Gastrocnemius medialis (tissue), 4 donors: ENCODE measurements at regions not wholly inside any gene's neighbourhood (a gene's known extent, or its start where the extent isn't known, plus 50 kb on each side); places are given as distances from the start of the nearest gene placed in this dataset.

Source experiments
- ATAC-seq, 2 donors: fragments of 150-250 bp; one replicate each; pipeline ENCODE4 v1.9.1; 2016
- DNase-seq, 2 donors: peaks; one replicate each; pipeline ENCODE4 v3.0.0-alpha.2; 2019
- H3K27ac ChIP-seq, 4 donors: fragments of 200-600 bp; sonication (generic); 1 replicate in 1 of 4; 2 replicates in 3 of 4; pipeline ENCODE4 v1.5.1; 2016 to 2018; ENCODE audit warnings: mild to moderate bottlenecking in 2 of 4, moderate library complexity in 1 of 4
- H3K27me3 ChIP-seq, 3 donors: fragments of 200-600 bp; sonication (generic) in 2 of 3; 1 replicate in 1 of 3; 2 replicates in 2 of 3; pipeline versions ENCODE4 v1.5.1 to v1.6.0; 2016 to 2019; ENCODE audit warnings: mild to moderate bottlenecking in 1 of 3, moderate library complexity in 1 of 3
- H3K36me3 ChIP-seq, 2 donors: fragments of 200-600 bp; sonication (generic) in 1 of 2; one replicate each; pipeline ENCODE4 v1.5.1; 2017 to 2018
- H3K4me1 ChIP-seq, 2 donors: fragments of 200-600 bp; sonication (generic) in 1 of 2; one replicate each; pipeline ENCODE4 v1.5.1; 2016 to 2017; ENCODE audit warnings: mild to moderate bottlenecking in 2 of 2
- H3K4me3 ChIP-seq, 4 donors: fragments of 200-600 bp; sonication (generic) in 3 of 4; 1 replicate in 1 of 4; 2 replicates in 3 of 4; pipeline ENCODE4 v1.5.1; 2016 to 2019; ENCODE audit warnings: mild to moderate bottlenecking in 2 of 4
- H3K9me3 ChIP-seq, 3 donors: fragments of 200-600 bp; sonication (generic) in 2 of 3; 1 replicate in 1 of 3; 2 replicates in 2 of 3; pipeline ENCODE4 v1.5.1; 2016 to 2019
- POLR2A ChIP-seq, 2 donors: fragments of 450-650 bp; IDR thresholded peaks; one replicate each; pipeline ENCODE4 v1.6.1; 2017; ENCODE audit warnings: antibody characterized with exemption in 2 of 2, mild to moderate bottlenecking in 2 of 2, moderate library complexity in 2 of 2
- in situ Hi-C, 4 donors: fragments of 200-750 bp; cut with MboI; loops; one replicate each; pipeline versions ENCODE4 v1.15.0 to v1.8.0; 2017; ENCODE audit warnings: low sequenced_read_pairs in 4 of 4
- intact Hi-C: fragments of 100-400 bp; cut with DNase I; formaldehyde crosslinking; loops from one replicate; pipeline ENCODE4 v1.15.1; 2023; ENCODE audit warnings: low total_unique reads
- TF ChIP-seq, protein P1 (sequence below), 5 experiments: fragments of 450-650 bp in 3 of 5; fragments of 200-600 bp in 2 of 5; sonication (generic) in 2 of 5; IDR thresholded peaks in 4 of 5; conservative IDR thresholded peaks in 1 of 5; 1 replicate in 4 of 5; 2 replicates in 1 of 5; pipeline ENCODE4 v1.5.1; 2016 to 2019; ENCODE audit warnings: antibody characterized with exemption in 5 of 5, mild to moderate bottlenecking in 3 of 5, moderate library complexity in 3 of 5

DNA sequence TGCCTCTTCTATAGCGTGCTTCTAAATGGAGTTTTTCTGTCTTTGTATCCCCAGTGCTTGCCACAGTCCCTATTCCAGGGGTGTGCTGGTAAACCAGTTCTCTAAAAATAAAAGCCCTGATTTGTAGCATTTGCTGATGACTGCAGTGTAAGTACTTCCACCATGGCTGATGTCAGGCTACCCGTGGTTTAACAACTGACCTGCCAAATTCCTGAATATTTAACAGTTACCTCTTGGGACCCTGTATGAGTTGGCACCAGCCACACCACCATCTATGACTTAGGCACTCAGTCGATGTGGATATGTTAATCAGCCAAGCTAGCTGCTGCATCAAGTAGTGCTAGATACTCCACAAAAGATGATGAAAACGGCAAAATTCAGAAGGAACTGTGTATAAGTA lies 94.0 kb upstream of the MTNR1B start:
- DNase-seq (no peak), ATAC-seq (no peak)
- TF ChIP-seq POLR2A (IDR thresholded peaks at IDR 0.05): no peak
- TF ChIP-seq, protein P1, sequence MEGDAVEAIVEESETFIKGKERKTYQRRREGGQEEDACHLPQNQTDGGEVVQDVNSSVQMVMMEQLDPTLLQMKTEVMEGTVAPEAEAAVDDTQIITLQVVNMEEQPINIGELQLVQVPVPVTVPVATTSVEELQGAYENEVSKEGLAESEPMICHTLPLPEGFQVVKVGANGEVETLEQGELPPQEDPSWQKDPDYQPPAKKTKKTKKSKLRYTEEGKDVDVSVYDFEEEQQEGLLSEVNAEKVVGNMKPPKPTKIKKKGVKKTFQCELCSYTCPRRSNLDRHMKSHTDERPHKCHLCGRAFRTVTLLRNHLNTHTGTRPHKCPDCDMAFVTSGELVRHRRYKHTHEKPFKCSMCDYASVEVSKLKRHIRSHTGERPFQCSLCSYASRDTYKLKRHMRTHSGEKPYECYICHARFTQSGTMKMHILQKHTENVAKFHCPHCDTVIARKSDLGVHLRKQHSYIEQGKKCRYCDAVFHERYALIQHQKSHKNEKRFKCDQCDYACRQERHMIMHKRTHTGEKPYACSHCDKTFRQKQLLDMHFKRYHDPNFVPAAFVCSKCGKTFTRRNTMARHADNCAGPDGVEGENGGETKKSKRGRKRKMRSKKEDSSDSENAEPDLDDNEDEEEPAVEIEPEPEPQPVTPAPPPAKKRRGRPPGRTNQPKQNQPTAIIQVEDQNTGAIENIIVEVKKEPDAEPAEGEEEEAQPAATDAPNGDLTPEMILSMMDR (IDR thresholded peaks at IDR 0.05 in 4 of 5, conservative IDR thresholded peaks at IDR 0.05 in 1 of 5): no peak
- Histone ChIP-seq H3K27ac (no peak overlapping the region), H3K4me3 (no peak overlapping the region), H3K9me3 (no peaks in the 10 kb centered on the region), H3K27me3 (no peaks in the 10 kb centered on the region), H3K4me1 (no peaks in the 10 kb centered on the region), H3K36me3 (no peaks in the 10 kb centered on the region)
- in situ Hi-C loops (no loop called here), intact Hi-C loops (no loop called here)

DNA sequence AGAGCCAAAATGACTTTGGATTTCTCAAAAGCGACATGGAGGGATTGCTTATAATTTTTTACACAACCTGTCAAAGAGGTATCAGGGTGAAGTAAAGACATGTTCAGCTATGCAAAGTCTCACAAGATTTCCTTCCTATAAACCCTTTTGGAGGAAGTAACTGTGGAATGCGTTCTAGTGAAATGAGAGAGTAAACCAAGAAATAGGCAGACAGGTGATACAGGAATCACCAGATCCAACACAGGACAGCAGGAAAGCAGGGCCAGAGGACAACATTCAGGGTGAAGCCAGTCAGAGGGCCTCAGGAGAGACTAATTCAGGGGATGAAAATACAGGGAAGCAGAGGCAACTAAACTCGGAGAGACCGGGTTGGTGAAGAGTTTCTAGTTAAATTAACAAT lies 90.4 kb upstream of the MTNR1B start:
- no peak overlapping the region for H3K4me3 ChIP-seq
- TF ChIP-seq POLR2A (IDR thresholded peaks at IDR 0.05): no peak
- TF ChIP-seq, protein P1 (IDR thresholded peaks at IDR 0.05 in 4 of 5, conservative IDR thresholded peaks at IDR 0.05 in 1 of 5): no peak
- H3K9me3 ChIP-seq: no peaks in the 10 kb centered on the region
- in situ Hi-C loops (no loop called here), intact Hi-C loops (no loop called here)
- H3K27me3 ChIP-seq: no peaks in the 10 kb centered on the region
- no peaks in the 10 kb centered on the region for H3K4me1 ChIP-seq
- ATAC-seq (no peak), DNase-seq (no peak)
- no peaks in the 10 kb centered on the region for H3K36me3 ChIP-seq
- H3K27ac ChIP-seq: no peak overlapping the region

DNA sequence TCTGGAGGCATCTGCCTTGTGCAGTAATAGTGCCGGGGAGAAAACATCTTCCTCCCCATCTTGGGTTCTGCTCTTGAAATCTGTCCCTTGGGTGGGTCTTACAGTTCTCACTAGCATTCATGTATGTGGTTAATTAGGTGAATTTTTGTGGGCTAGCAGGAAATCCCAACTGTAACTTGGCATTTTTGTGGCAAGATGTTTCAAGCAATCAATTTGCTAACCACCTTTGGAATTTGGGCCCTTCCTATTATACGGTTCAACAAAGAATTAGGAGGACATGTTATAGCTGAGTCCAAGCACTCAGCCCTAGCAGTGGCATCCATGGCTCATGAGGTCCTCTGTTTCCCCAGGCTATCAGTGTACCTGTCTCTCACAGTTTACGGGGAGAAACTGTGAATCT lies 89.1 kb upstream of the MTNR1B start:
- Histone ChIP-seq H3K27ac (no peak overlapping the region), H3K4me3 (no peak overlapping the region), H3K36me3 (no peaks in the 10 kb centered on the region), H3K27me3 (no peaks in the 10 kb centered on the region), H3K9me3 (no peaks in the 10 kb centered on the region), H3K4me1 (no peaks in the 10 kb centered on the region)
- ATAC-seq (no peak), DNase-seq (no peak)
- in situ Hi-C loops: no loop called here
- intact Hi-C loops: no loop called here
- TF ChIP-seq, protein P1 (IDR thresholded peaks at IDR 0.05 in 4 of 5, conservative IDR thresholded peaks at IDR 0.05 in 1 of 5): no peak
- TF ChIP-seq POLR2A (IDR thresholded peaks at IDR 0.05): no peak

DNA sequence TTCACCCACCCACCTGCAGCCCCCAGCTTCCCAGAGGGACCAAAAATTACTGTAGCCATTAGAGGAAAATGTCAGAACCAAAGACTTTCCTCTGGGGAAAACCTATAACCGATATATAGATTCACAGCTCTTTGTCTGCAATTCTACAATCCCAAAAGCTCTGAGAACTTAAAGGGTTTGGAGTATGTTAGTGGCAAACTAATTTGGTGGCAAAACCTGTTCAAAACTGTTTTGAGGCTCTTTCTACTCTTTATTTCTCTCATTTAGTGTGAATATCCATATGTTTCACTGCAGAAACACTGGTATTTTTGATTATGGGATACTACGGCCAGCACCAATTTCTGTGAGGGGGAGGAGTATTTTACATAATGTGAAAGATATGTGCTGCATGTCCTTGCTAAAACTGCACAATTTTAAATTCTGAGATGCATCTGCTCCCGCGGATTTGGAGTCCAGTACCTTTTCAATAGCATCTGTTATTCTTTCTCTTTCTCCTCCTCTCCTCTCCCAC lies 87.5 kb upstream of the MTNR1B start:
- TF ChIP-seq, protein P1 (IDR thresholded peaks at IDR 0.05 in 4 of 5, conservative IDR thresholded peaks at IDR 0.05 in 1 of 5): no peak
- no peak for TF ChIP-seq POLR2A (IDR thresholded peaks at IDR 0.05)
- no peak overlapping the region for H3K4me3 ChIP-seq
- no peaks in the 10 kb centered on the region for H3K9me3 ChIP-seq
- in situ Hi-C loops (no loop called here), intact Hi-C loops (no loop called here)
- H3K4me1 ChIP-seq: no peaks in the 10 kb centered on the region
- H3K27me3 ChIP-seq: no peaks in the 10 kb centered on the region
- H3K36me3 ChIP-seq: no peaks in the 10 kb centered on the region
- no peak for ATAC-seq
- no peak overlapping the region for H3K27ac ChIP-seq
- no peak for DNase-seq
